Activated naive CD4-positive, alpha-beta T cell treated with anti-CD3 and anti-CD28 coated beads, Interleukin-2, amount 50 U/mL, for 72 hours (primary cell): ENCODE measurements at regions not wholly inside any gene's neighbourhood (a gene's known extent, or its start where the extent isn't known, plus 50 kb on each side); places are given as distances from the start of the nearest gene placed in this dataset.
"Not testable (repeated sequence)": the region's sequence is repeated elsewhere in the genome, so short reads cannot be mapped to it uniquely, and the experiment has no call there.

Experiments
- ATAC-seq, 2 donors: fragments of 150-1000 bp; cut with Tn5 transposase; 2 replicates each; pipeline ENCODE4 v1.10.0; 2021; ENCODE audit warnings: mild to moderate bottlenecking in 2 of 2, moderate library complexity in 2 of 2
- DNase-seq, 2 donors: peaks; one replicate each; pipeline ENCODE4 v3.0.0; 2021 to 2022; ENCODE audit warnings: low spot score in 2 of 2
- H3K27ac Mint-ChIP-seq, 2 donors: one replicate each; pipeline ENCODE4 v1.8.0; 2022; ENCODE audit warnings: mild to moderate bottlenecking in 2 of 2, mixed read lengths in 2 of 2
- H3K36me3 Mint-ChIP-seq, 2 donors: one replicate each; pipeline ENCODE4 v1.8.0; 2022; ENCODE audit warnings: mixed read lengths in 2 of 2
- H3K9me3 Mint-ChIP-seq, 2 donors: one replicate each; pipeline ENCODE4 v1.8.0; 2022; ENCODE audit warnings: mixed read lengths in 2 of 2

GRCh38 chr4:65265526-65265925 is 404.8 kb downstream of the EPHA5 start:
- Mint-ChIP-seq H3K9me3 (peaks cover 5 to 17% of the 10 kb centered on the region in 2 donors), H3K36me3 (no peaks in the 10 kb centered on the region), H3K27ac (no peak overlapping the region)
- ATAC-seq = no peak
- DNase-seq = no peak

- H3K9me3 Mint-ChIP-seq = peaks cover 6 to 11% of the 10 kb centered on the region in 2 donors
- no peak overlapping the region for H3K27ac Mint-ChIP-seq
- ATAC-seq (no peak), DNase-seq (no peak)
- H3K36me3 Mint-ChIP-seq = no peaks in the 10 kb centered on the region
Measured at GRCh38 chr4:65259296-65259695, 411.0 kb downstream of the EPHA5 start.

- Mint-ChIP-seq H3K27ac (no peak overlapping the region), H3K9me3 (peaks cover 9 to 10% of the 10 kb centered on the region in 2 donors), H3K36me3 (no peaks in the 10 kb centered on the region)
- DNase-seq (no peak), ATAC-seq (no peak)
Measured at GRCh38 chr4:65250916-65251315, 419.4 kb downstream of the EPHA5 start.

- no peak overlapping the region for H3K27ac Mint-ChIP-seq
- DNase-seq (no peak), ATAC-seq (no peak)
- H3K9me3 Mint-ChIP-seq = peaks cover 12 to 18% of the 10 kb centered on the region in 2 donors
- no peaks in the 10 kb centered on the region for H3K36me3 Mint-ChIP-seq
Measured at GRCh38 chr4:65249111-65249510, 421.2 kb downstream of the EPHA5 start.

- DNase-seq = no peak
- Mint-ChIP-seq H3K27ac (no peak overlapping the region), H3K9me3 (peaks cover 12 to 20% of the 10 kb centered on the region in 2 donors), H3K36me3 (no peaks in the 10 kb centered on the region)
- no peak for ATAC-seq
Measured at GRCh38 chr4:65242156-65242846, 428.0 kb downstream of the EPHA5 start.

GRCh38 chr4:65241257-65241997 is 428.9 kb downstream of the EPHA5 start:
- no peaks in the 10 kb centered on the region for H3K36me3 Mint-ChIP-seq
- ATAC-seq (no peak), DNase-seq (no peak)
- peaks cover 16 to 26% of the 10 kb centered on the region in 2 donors for H3K9me3 Mint-ChIP-seq
- no peak overlapping the region for H3K27ac Mint-ChIP-seq

- H3K9me3 Mint-ChIP-seq = peaks cover 5 to 12% of the 10 kb centered on the region in 2 donors
- H3K36me3 Mint-ChIP-seq = no peaks in the 10 kb centered on the region
- ATAC-seq = no peak
- no peak for DNase-seq
- no peak overlapping the region for H3K27ac Mint-ChIP-seq
Measured at GRCh38 chr4:65234061-65234460, 436.2 kb downstream of the EPHA5 start.

- Mint-ChIP-seq H3K9me3 (peaks cover 15 to 20% of the 10 kb centered on the region in 2 donors), H3K27ac (no peak overlapping the region), H3K36me3 (no peaks in the 10 kb centered on the region)
- no peak for DNase-seq
- ATAC-seq = no peak
Measured at GRCh38 chr4:65227628-65228027, 442.7 kb downstream of the EPHA5 start.

- Mint-ChIP-seq H3K36me3 (no peaks in the 10 kb centered on the region), H3K9me3 (peaks cover 21 to 26% of the 10 kb centered on the region in 2 donors), H3K27ac (no peak overlapping the region)
- ATAC-seq (no peak), DNase-seq (no peak)
Measured at GRCh38 chr4:65223601-65224000, 446.7 kb downstream of the EPHA5 start.

- ATAC-seq, DNase-seq, H3K36me3 Mint-ChIP-seq, H3K27ac Mint-ChIP-seq: not testable (repeated sequence)
- peaks cover 17 to 21% of the 10 kb centered on the region in 2 donors for H3K9me3 Mint-ChIP-seq
Measured at GRCh38 chr4:65223074-65223473, 447.2 kb downstream of the EPHA5 start.

- Mint-ChIP-seq H3K36me3 (peaks cover 0 to 16% of the 10 kb centered on the region in 2 donors), H3K9me3 (peaks cover 6 to 16% of the 10 kb centered on the region in 2 donors), H3K27ac (no peak overlapping the region)
- DNase-seq (no peak), ATAC-seq (no peak)
Measured at GRCh38 chr4:65217179-65217578, 453.1 kb downstream of the EPHA5 start.

- Mint-ChIP-seq H3K27ac (no peak overlapping the region), H3K36me3 (no peaks in the 10 kb centered on the region), H3K9me3 (peaks cover 14 to 16% of the 10 kb centered on the region in 2 donors)
- ATAC-seq (no peak), DNase-seq (no peak)
Measured at GRCh38 chr4:65202853-65203236, 467.4 kb downstream of the EPHA5 start.

- ATAC-seq (no peak), DNase-seq (no peak)
- Mint-ChIP-seq H3K36me3 (no peaks in the 10 kb centered on the region), H3K27ac (no peak overlapping the region), H3K9me3 (peaks cover 17 to 19% of the 10 kb centered on the region in 2 donors)
Measured at GRCh38 chr4:65202165-65202852, 468.0 kb downstream of the EPHA5 start.

GRCh38 chr4:65195666-65196065 is 474.6 kb downstream of the EPHA5 start:
- Mint-ChIP-seq H3K9me3 (peaks cover 10 to 12% of the 10 kb centered on the region in 2 donors), H3K27ac (no peak overlapping the region), H3K36me3 (no peaks in the 10 kb centered on the region)
- no peak for DNase-seq
- no peak for ATAC-seq

- Mint-ChIP-seq H3K9me3 (peaks cover 10 to 12% of the 10 kb centered on the region in 2 donors), H3K27ac (no peak overlapping the region), H3K36me3 (no peaks in the 10 kb centered on the region)
- no peak for DNase-seq
- no peak for ATAC-seq
Measured at GRCh38 chr4:65195002-65195401, 475.3 kb downstream of the EPHA5 start.

- Mint-ChIP-seq H3K9me3 (peaks cover 10 to 12% of the 10 kb centered on the region in 2 donors), H3K27ac (no peak overlapping the region), H3K36me3 (no peaks in the 10 kb centered on the region)
- DNase-seq (no peak), ATAC-seq (no peak)
Measured at GRCh38 chr4:65193985-65194384, 476.3 kb downstream of the EPHA5 start.

GRCh38 chr4:65190780-65191179 is 479.5 kb downstream of the EPHA5 start:
- DNase-seq = no peak
- peaks cover 9 to 13% of the 10 kb centered on the region in 2 donors for H3K9me3 Mint-ChIP-seq
- no peak for ATAC-seq
- no peaks in the 10 kb centered on the region for H3K36me3 Mint-ChIP-seq
- no peak overlapping the region for H3K27ac Mint-ChIP-seq
